ENCODE measurements at regions not wholly inside any gene's neighbourhood (a gene's known extent, or its start where the extent isn't known, plus 50 kb on each side); places are given as distances from the start of the nearest gene placed in this dataset.

- no peak overlapping the region for H3K27ac ChIP-seq (ENCODE audit: low read depth, low read length)
- TF ChIP-seq EZH2phosphoT487 (conservative IDR thresholded peaks at IDR 0.05; ENCODE audit: low read length) (no peak), CTCF (IDR thresholded peaks at IDR 0.05; ENCODE audit: insufficient read depth, low read length, poor library complexity, severe bottlenecking) (no peak)
- no peak overlapping the region for H3K4me3 ChIP-seq (ENCODE audit: insufficient read depth, low read length, poor library complexity, severe bottlenecking)
- H3F3A ChIP-seq (ENCODE audit: insufficient read depth) = no peaks in the 10 kb centered on the region
- H3K36me3 ChIP-seq (ENCODE audit: low read length) = no peaks in the 10 kb centered on the region
- no peaks in the 10 kb centered on the region for H3K9me3 ChIP-seq (ENCODE audit: insufficient read depth, low read length)
- H3K9ac ChIP-seq (ENCODE audit: low read length) = no peak overlapping the region
- H3K27me3 ChIP-seq (ENCODE audit: low read length) = no peaks in the 10 kb centered on the region
- no peaks in the 10 kb centered on the region for H3K79me2 ChIP-seq (ENCODE audit: insufficient read depth, low read length)
- H2AFZ ChIP-seq (ENCODE audit: low read depth, low read length, severe bottlenecking) = no peak overlapping the region
- no peak overlapping the region for H3K4me2 ChIP-seq (ENCODE audit: low read depth, low read length, poor library complexity, severe bottlenecking)
- no peaks in the 10 kb centered on the region for H4K20me1 ChIP-seq (ENCODE audit: low read depth, low read length)
- H3K9me2 ChIP-seq (replicated peaks; ENCODE audit: insufficient read depth, low read length) = no peaks in the 10 kb centered on the region
These were observed 380.3 kb downstream of the CCER1 start for GRCh38 chr12:90574676-90575075.

GRCh38 chr12:90572778-90573177 lies 382.2 kb downstream of the CCER1 start:
- no peaks in the 10 kb centered on the region for H3K79me2 ChIP-seq (ENCODE audit: insufficient read depth, low read length)
- no peaks in the 10 kb centered on the region for H3F3A ChIP-seq (ENCODE audit: insufficient read depth)
- H3K9ac ChIP-seq (ENCODE audit: low read length) = no peak overlapping the region
- no peak overlapping the region for H2AFZ ChIP-seq (ENCODE audit: low read depth, low read length, severe bottlenecking)
- H3K4me2 ChIP-seq (ENCODE audit: low read depth, low read length, poor library complexity, severe bottlenecking) = no peak overlapping the region
- H3K9me3 ChIP-seq (ENCODE audit: insufficient read depth, low read length) = no peaks in the 10 kb centered on the region
- no peaks in the 10 kb centered on the region for H3K36me3 ChIP-seq (ENCODE audit: low read length)
- no peak overlapping the region for H3K4me3 ChIP-seq (ENCODE audit: insufficient read depth, low read length, poor library complexity, severe bottlenecking)
- H3K27me3 ChIP-seq (ENCODE audit: low read length) = no peaks in the 10 kb centered on the region
- no peaks in the 10 kb centered on the region for H4K20me1 ChIP-seq (ENCODE audit: low read depth, low read length)
- no peak overlapping the region for H3K27ac ChIP-seq (ENCODE audit: low read depth, low read length)
- no peaks in the 10 kb centered on the region for H3K9me2 ChIP-seq (replicated peaks; ENCODE audit: insufficient read depth, low read length)
- TF ChIP-seq EZH2phosphoT487 (conservative IDR thresholded peaks at IDR 0.05; ENCODE audit: low read length) (no peak), CTCF (IDR thresholded peaks at IDR 0.05; ENCODE audit: insufficient read depth, low read length, poor library complexity, severe bottlenecking) (no peak)

- Histone ChIP-seq H3K36me3 (ENCODE audit: low read length) (no peaks in the 10 kb centered on the region), H2AFZ (ENCODE audit: low read depth, low read length, severe bottlenecking) (no peak overlapping the region), H3K9ac (ENCODE audit: low read length) (no peak overlapping the region), H3K79me2 (ENCODE audit: insufficient read depth, low read length) (no peaks in the 10 kb centered on the region), H3K4me2 (ENCODE audit: low read depth, low read length, poor library complexity, severe bottlenecking) (no peak overlapping the region), H4K20me1 (ENCODE audit: low read depth, low read length) (no peaks in the 10 kb centered on the region), H3K4me3 (ENCODE audit: insufficient read depth, low read length, poor library complexity, severe bottlenecking) (no peak overlapping the region), H3F3A (ENCODE audit: insufficient read depth) (no peaks in the 10 kb centered on the region), H3K27ac (ENCODE audit: low read depth, low read length) (no peak overlapping the region), H3K27me3 (ENCODE audit: low read length) (no peaks in the 10 kb centered on the region), H3K9me2 (replicated peaks; ENCODE audit: insufficient read depth, low read length) (no peaks in the 10 kb centered on the region), H3K9me3 (ENCODE audit: insufficient read depth, low read length) (no peaks in the 10 kb centered on the region)
- no peak for TF ChIP-seq CTCF (IDR thresholded peaks at IDR 0.05; ENCODE audit: insufficient read depth, low read length, poor library complexity, severe bottlenecking)
- no peak for TF ChIP-seq EZH2phosphoT487 (conservative IDR thresholded peaks at IDR 0.05; ENCODE audit: low read length)
These were observed 385.3 kb downstream of the CCER1 start for GRCh38 chr12:90569685-90570084.
